ENCODE measurements at regions not wholly inside any gene's neighbourhood (a gene's known extent, or its start where the extent isn't known, plus 50 kb on each side); places are given as distances from the start of the nearest gene placed in this dataset.

DNA sequence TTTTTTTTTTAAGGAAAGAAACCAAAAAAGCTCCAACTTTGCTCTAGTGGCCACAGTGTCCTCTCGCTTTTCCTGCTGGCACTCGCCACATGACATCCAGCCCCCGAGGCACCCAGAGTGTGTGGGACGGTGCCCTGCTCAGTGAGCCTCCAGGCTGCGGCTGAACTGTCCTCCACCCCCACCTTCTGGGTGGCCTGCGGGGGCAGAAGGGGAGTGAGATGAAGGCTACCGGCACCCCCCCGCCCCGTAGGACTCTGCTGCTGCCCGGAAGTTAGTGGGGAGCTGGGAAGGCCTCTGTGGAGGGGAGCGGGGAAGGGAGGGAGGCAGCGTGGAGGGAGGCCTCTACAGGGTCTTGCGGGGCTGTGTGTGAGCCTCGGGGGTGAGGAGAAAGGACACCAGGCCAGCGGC lies 264.4 kb downstream of the CTTN start:
- no peak for TF ChIP-seq EZH2 (IDR thresholded peaks at IDR 0.05; ENCODE audit: borderline replicate concordance, low read depth, low read length, poor library complexity, severe bottlenecking)
- TF ChIP-seq, protein P1, sequence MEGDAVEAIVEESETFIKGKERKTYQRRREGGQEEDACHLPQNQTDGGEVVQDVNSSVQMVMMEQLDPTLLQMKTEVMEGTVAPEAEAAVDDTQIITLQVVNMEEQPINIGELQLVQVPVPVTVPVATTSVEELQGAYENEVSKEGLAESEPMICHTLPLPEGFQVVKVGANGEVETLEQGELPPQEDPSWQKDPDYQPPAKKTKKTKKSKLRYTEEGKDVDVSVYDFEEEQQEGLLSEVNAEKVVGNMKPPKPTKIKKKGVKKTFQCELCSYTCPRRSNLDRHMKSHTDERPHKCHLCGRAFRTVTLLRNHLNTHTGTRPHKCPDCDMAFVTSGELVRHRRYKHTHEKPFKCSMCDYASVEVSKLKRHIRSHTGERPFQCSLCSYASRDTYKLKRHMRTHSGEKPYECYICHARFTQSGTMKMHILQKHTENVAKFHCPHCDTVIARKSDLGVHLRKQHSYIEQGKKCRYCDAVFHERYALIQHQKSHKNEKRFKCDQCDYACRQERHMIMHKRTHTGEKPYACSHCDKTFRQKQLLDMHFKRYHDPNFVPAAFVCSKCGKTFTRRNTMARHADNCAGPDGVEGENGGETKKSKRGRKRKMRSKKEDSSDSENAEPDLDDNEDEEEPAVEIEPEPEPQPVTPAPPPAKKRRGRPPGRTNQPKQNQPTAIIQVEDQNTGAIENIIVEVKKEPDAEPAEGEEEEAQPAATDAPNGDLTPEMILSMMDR (conservative IDR thresholded peaks at IDR 0.05; ENCODE audit: low read depth, low read length), result no peak

Data from A673 (cell line).